Thyroid gland (tissue), 4 donors: ENCODE measurements at regions not wholly inside any gene's neighbourhood (a gene's known extent, or its start where the extent isn't known, plus 50 kb on each side); places are given as distances from the start of the nearest gene placed in this dataset.

Experiments used
- POLR2A ChIP-seq, 2 donors: fragments of 450-650 bp; IDR thresholded peaks; one replicate each; pipeline ENCODE4 v1.6.1; 2017; ENCODE audit warnings: antibody characterized with exemption in 2 of 2, mild to moderate bottlenecking in 2 of 2, moderate library complexity in 1 of 2
- TF ChIP-seq, protein P1 (sequence below), 6 experiments: fragments of 200-600 bp in 3 of 6; fragments of 450-650 bp in 3 of 6; sonication (generic) in 3 of 6; IDR thresholded peaks; one replicate each; pipeline ENCODE4 v1.5.1; 2016 to 2019; ENCODE audit warnings: antibody characterized with exemption in 6 of 6, mild to moderate bottlenecking in 2 of 6, inconsistent platforms in 1 of 6, moderate library complexity in 1 of 6

DNA sequence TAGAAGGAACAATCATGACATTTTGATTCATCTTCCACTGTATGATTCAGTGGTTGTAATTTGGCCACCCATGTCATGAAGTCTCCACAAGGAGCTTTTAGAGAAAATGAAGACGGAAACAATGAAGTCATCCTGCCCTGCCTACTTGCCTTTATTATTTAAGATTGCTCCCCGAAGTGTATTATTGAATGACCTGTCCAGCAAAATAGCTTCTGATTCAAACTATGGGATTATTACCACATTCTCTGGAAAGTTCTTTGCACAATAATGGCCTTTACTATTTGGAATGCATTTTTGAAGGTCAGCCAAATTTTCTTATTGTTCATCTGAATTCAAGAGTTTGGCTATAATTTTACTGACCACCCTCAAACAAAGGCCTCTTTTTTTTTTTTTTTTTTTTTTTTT, 77.8 kb upstream of the RFC3 start:
- TF ChIP-seq, protein P1, sequence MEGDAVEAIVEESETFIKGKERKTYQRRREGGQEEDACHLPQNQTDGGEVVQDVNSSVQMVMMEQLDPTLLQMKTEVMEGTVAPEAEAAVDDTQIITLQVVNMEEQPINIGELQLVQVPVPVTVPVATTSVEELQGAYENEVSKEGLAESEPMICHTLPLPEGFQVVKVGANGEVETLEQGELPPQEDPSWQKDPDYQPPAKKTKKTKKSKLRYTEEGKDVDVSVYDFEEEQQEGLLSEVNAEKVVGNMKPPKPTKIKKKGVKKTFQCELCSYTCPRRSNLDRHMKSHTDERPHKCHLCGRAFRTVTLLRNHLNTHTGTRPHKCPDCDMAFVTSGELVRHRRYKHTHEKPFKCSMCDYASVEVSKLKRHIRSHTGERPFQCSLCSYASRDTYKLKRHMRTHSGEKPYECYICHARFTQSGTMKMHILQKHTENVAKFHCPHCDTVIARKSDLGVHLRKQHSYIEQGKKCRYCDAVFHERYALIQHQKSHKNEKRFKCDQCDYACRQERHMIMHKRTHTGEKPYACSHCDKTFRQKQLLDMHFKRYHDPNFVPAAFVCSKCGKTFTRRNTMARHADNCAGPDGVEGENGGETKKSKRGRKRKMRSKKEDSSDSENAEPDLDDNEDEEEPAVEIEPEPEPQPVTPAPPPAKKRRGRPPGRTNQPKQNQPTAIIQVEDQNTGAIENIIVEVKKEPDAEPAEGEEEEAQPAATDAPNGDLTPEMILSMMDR (IDR thresholded peaks at IDR 0.05): no peak
- TF ChIP-seq POLR2A (IDR thresholded peaks at IDR 0.05): no peak
